HUES64 (cell line): ENCODE measurements at regions not wholly inside any gene's neighbourhood (a gene's known extent, or its start where the extent isn't known, plus 50 kb on each side); places are given as distances from the start of the nearest gene placed in this dataset.

ENCODE experiments used
- H3K27ac ChIP-seq: 2 replicates; pipeline ENCODE4 v1.7.0; 2013; ENCODE audit warnings: low read depth, low read length, inconsistent platforms
- H3K27me3 ChIP-seq: 2 replicates; pipeline ENCODE4 v1.6.1; 2013; ENCODE audit warnings: mild to moderate bottlenecking, low read length; ENCODE audit not compliant: insufficient read depth
- H3K36me3 ChIP-seq: 2 replicates; pipeline ENCODE4 v1.6.1; 2013; ENCODE audit warnings: mild to moderate bottlenecking, low read length; ENCODE audit not compliant: insufficient read depth
- H3K4me1 ChIP-seq: 2 replicates; pipeline ENCODE4 v1.6.1; 2013; ENCODE audit warnings: mild to moderate bottlenecking, low read length, moderate library complexity; ENCODE audit not compliant: insufficient read depth
- H3K4me3 ChIP-seq: 2 replicates; pipeline ENCODE4 v1.5.1; 2013; ENCODE audit warnings: mild to moderate bottlenecking, low read length, moderate library complexity
- H3K9ac ChIP-seq: 2 replicates; pipeline ENCODE4 v1.6.1; 2013; ENCODE audit warnings: mild to moderate bottlenecking, low read depth, low read length
- H3K9me3 ChIP-seq: 2 replicates; pipeline ENCODE4 v1.6.1; 2013; ENCODE audit warnings: low read depth, low read length; ENCODE audit not compliant: insufficient read depth
- WGBS: fragments of 150-250, 120-280 bp; methylation state at CpG from one replicate; pipeline ENCODE4 v1.1.7; 2013; ENCODE audit warnings: missing lambda C conversion rate; 5-methylcytosine and 5-hydroxymethylcytosine counted together

DNA sequence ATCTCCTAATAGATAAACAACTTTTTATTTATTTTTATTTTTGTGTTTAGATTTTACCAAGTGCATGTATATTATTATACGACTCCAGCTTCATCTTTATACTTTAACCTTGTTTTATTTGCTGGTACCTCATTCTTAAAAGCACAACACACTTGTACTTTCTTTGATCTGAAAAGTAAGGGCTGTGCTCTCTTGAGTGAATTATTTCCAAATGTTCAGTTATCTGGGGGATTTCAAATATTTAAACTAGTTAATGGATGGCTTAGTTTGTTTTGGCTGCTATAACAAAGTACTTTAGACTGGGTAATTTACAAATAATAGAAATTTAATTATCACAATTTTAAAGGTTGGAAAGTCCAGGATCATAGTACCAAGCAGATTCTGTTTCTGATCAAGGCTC lies 1148.2 kb upstream of the PCDH9 start:
- no peak overlapping the region for H3K9ac ChIP-seq
- H3K4me3 ChIP-seq: no peak overlapping the region
- no peak overlapping the region for H3K27ac ChIP-seq
- H3K4me1 ChIP-seq: no peaks in the 10 kb centered on the region
- WGBS: no CpG with 5 or more reads among the region's 1 CpG
- no peaks in the 10 kb centered on the region for H3K9me3 ChIP-seq
- no peaks in the 10 kb centered on the region for H3K36me3 ChIP-seq
- no peaks in the 10 kb centered on the region for H3K27me3 ChIP-seq

DNA sequence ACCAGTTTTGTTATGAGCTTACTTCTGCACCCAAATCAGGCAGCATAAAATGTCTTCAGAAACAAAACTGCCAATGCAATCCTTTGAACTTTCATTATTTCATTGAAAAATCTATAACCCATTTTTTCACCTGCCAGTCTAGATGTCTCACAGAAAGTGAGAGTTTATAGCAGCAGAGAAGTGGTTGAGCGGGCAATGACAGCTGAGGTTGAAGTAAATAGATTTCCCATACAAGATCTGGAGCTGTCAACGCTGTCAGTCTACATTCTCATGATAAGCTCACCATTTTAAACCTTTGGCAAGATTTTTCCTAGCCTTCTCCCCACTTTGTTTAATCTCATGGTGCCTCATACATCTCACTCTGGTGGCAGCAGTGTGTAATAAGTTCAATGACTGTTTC lies 1144.9 kb upstream of the PCDH9 start:
- no peaks in the 10 kb centered on the region for H3K36me3 ChIP-seq
- no peak overlapping the region for H3K9ac ChIP-seq
- WGBS: 76% methylated on average over 2 of the region's 2 CpGs
- no peaks in the 10 kb centered on the region for H3K27me3 ChIP-seq
- no peak overlapping the region for H3K4me3 ChIP-seq
- no peaks in the 10 kb centered on the region for H3K4me1 ChIP-seq
- H3K27ac ChIP-seq: no peak overlapping the region
- no peaks in the 10 kb centered on the region for H3K9me3 ChIP-seq

DNA sequence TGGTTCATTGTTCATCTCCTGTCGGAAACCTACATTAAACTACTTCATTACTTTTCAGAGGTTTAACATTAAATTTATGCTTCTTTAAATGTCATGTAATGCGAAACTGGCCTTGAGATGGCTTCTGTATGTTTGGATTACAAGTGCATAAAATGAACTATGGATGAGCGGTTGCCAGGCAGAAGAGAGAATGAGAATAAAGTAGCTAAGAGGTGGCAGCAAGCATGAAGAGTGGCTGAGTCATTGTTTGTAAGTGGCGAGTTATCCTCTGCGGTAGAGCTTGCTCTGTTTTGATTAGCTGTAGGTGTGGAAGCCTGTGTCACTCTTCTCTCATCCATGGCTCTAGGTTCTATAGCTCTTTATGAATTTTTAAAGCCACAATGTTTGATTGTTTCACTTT lies 1139.6 kb upstream of the PCDH9 start:
- Histone ChIP-seq H3K27ac (no peak overlapping the region), H3K4me1 (no peaks in the 10 kb centered on the region), H3K4me3 (no peak overlapping the region), H3K27me3 (no peaks in the 10 kb centered on the region), H3K36me3 (no peaks in the 10 kb centered on the region), H3K9me3 (no peaks in the 10 kb centered on the region), H3K9ac (no peak overlapping the region)
- 84% methylated on average over 4 of the region's 5 CpGs for WGBS

DNA sequence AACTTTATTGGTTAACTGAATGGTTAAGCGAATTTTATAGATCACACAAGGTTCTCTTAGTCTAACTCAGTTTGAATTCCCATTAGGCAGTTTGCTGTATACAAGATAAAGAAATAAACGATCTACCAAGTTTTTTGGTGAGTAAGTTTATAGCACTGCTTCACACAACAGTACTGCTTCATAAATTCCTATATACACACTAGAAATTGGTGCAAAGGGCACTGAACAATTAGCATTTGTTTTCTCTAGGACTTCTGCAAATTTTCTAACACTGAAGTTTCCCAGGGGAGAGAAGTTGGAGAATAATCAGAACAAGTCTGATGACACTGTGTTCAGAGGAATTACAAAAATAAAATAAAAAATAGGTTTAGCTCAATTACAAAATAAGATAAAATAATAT lies 1138.8 kb upstream of the PCDH9 start:
- H3K4me1 ChIP-seq: no peaks in the 10 kb centered on the region
- no peaks in the 10 kb centered on the region for H3K9me3 ChIP-seq
- no peaks in the 10 kb centered on the region for H3K36me3 ChIP-seq
- H3K27ac ChIP-seq: no peak overlapping the region
- H3K9ac ChIP-seq: no peak overlapping the region
- H3K27me3 ChIP-seq: no peaks in the 10 kb centered on the region
- H3K4me3 ChIP-seq: no peak overlapping the region
- 67% methylated on average over 1 of the region's 2 CpGs for WGBS

DNA sequence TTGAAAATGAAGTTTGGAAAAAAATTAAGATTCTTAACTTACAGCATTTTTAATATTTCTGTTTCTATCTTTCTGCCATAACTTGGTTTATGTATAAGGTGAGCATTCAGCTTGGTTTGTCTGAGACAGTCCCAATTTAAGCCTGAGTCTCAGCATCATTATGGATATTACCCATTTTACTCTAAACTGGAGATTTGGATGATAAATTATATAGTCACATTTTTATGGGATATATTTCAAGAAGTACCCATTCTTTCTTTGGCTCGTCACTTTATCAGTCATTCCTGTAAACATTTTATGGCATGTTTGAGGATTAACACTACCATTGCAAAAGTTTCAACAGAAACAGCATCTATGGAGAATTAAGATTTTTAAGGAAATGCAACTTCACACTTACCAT lies 1129.0 kb upstream of the PCDH9 start:
- no peaks in the 10 kb centered on the region for H3K27me3 ChIP-seq
- H3K9me3 ChIP-seq: no peaks in the 10 kb centered on the region
- H3K4me1 ChIP-seq: no peaks in the 10 kb centered on the region
- H3K36me3 ChIP-seq: no peaks in the 10 kb centered on the region
- no peak overlapping the region for H3K27ac ChIP-seq
- no peak overlapping the region for H3K9ac ChIP-seq
- no CpG with 5 or more reads among the region's 1 CpG for WGBS
- H3K4me3 ChIP-seq: no peak overlapping the region

DNA sequence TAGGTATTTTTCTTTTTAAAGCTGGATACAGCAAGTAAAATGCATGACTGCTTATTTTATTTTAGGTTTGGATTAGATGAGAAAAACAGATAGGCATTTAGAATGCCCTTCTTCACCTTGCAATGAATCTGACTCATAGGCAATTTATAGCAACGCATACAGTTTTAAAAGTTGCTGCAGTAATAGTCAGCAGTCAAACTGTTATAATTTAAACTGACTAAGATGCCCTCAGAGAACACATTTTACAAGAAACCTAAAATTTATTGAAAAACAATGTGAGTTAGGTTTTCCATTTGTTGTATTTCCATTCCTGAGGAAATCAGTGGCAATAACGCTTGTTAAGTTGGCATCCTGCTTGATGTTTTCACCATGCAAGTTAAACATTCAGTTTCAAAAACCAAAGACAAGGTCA lies 1128.2 kb upstream of the PCDH9 start:
- H3K4me3 ChIP-seq: no peak overlapping the region
- no peak overlapping the region for H3K27ac ChIP-seq
- H3K27me3 ChIP-seq: no peaks in the 10 kb centered on the region
- H3K9me3 ChIP-seq: no peaks in the 10 kb centered on the region
- no peaks in the 10 kb centered on the region for H3K4me1 ChIP-seq
- no peaks in the 10 kb centered on the region for H3K36me3 ChIP-seq
- 91% methylated on average over 2 of the region's 2 CpGs for WGBS
- H3K9ac ChIP-seq: no peak overlapping the region

DNA sequence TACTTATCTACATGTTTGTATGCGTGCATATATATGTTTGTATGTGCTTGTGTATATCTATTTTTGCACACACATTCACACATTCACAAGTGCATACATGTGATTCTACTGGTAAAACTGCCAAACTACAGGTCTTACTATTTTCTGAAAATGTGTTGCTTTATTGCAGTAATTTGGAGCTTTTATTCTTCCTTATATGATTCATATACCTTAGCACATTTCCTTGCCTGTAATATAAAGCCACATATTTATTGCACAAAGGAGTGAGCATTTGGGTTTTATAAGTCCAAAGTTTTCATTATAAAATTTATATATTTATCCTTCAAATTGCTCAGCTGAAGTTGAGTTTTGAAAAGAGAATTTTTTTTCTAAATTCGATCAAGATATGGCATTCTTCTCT lies 1120.4 kb upstream of the PCDH9 start:
- no peaks in the 10 kb centered on the region for H3K4me1 ChIP-seq
- no peak overlapping the region for H3K9ac ChIP-seq
- H3K27me3 ChIP-seq: no peaks in the 10 kb centered on the region
- no peaks in the 10 kb centered on the region for H3K36me3 ChIP-seq
- no peaks in the 10 kb centered on the region for H3K9me3 ChIP-seq
- no peak overlapping the region for H3K27ac ChIP-seq
- no CpG with 5 or more reads among the region's 2 CpGs for WGBS
- H3K4me3 ChIP-seq: no peak overlapping the region

DNA sequence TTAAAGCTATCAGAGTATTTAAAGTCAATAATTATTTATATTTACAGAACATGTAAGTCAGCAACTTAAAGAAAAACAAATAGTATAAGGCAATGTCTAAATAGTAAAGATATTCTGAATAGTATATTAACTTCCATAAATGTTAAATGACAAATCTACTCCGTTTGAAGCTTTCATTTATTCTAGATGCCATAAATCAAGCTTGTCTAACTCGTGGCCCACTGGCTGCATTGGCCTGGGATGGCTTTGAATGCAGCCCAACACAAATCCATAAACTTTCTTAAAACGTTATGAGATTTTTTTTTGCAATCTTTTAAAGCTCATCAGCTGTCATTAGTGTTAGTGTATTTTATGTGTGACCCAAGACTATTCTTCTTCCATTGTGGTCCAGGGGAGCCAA lies 1117.1 kb upstream of the PCDH9 start:
- 95% methylated on average over 3 of the region's 3 CpGs for WGBS
- H3K27me3 ChIP-seq: no peaks in the 10 kb centered on the region

DNA sequence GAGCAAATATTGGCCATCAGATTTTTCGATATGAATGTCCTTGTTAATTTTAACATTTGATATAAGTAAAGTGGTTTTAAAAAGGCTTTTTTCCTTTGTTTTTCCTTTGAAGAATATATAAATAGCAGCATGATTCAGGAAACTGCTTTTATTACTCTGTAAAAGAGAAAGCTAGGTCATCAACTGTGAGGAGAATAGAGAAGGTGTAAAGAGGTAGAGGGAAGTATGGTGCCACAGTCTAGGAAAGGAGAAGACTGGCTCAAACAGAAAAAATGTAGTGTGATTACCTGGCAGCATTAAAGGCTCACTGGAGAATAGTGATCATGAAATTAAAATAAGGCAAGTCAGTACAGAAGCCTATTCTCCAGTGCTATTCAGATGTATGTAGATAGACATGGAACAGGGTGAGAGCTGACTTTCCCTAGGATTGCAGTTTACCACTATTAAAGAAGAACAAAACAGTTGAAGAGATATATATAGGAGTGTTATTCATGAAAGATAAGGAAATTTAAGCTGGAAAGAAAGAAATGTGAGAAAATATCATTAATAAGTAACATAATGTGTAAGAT lies 1115.9 kb upstream of the PCDH9 start:
- no peaks in the 10 kb centered on the region for H3K27me3 ChIP-seq
- WGBS: 100% methylated on average over 1 of the region's 1 CpG
- H3K4me3 ChIP-seq: no peak overlapping the region
- H3K36me3 ChIP-seq: no peaks in the 10 kb centered on the region
- H3K27ac ChIP-seq: no peak overlapping the region
- H3K4me1 ChIP-seq: no peaks in the 10 kb centered on the region
- no peak overlapping the region for H3K9ac ChIP-seq
- H3K9me3 ChIP-seq: peaks cover 9% of the 10 kb centered on the region

More for the DNA sequence above, 1117.1 kb upstream of the PCDH9 start:
- H3K36me3 ChIP-seq: no peaks in the 10 kb centered on the region
- H3K9me3 ChIP-seq: peaks cover 9% of the 10 kb centered on the region
- no peak overlapping the region for H3K4me3 ChIP-seq
- H3K9ac ChIP-seq: no peak overlapping the region
- no peaks in the 10 kb centered on the region for H3K4me1 ChIP-seq
- no peak overlapping the region for H3K27ac ChIP-seq

DNA sequence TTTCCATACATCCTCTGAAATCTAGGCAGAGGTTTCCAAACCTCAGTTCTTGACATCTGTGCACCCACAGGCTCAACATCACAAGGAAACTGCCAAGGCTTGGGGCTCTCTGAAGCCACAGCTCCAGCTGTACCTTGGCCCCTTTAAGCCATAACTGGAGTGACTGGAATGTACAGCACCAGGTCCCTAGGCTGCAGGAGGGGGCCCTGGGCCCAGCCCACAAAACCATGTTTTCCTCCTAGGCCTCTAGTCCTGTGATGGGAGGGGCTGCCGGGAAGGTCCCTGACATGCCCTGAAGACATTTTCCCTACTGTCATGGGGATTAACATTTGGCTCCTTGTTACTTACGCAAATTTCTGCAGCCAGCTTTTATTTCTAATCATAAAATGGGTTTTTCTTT lies 1093.0 kb upstream of the PCDH9 start:
- no peak overlapping the region for H3K27ac ChIP-seq
- no peak overlapping the region for H3K4me3 ChIP-seq
- H3K9ac ChIP-seq: no peak overlapping the region
- no peaks in the 10 kb centered on the region for H3K36me3 ChIP-seq
- 100% methylated on average over 2 of the region's 2 CpGs for WGBS
- no peaks in the 10 kb centered on the region for H3K4me1 ChIP-seq
- peaks cover 7% of the 10 kb centered on the region; the same call in 1 of the 2 replicates for H3K9me3 ChIP-seq
- no peaks in the 10 kb centered on the region for H3K27me3 ChIP-seq

DNA sequence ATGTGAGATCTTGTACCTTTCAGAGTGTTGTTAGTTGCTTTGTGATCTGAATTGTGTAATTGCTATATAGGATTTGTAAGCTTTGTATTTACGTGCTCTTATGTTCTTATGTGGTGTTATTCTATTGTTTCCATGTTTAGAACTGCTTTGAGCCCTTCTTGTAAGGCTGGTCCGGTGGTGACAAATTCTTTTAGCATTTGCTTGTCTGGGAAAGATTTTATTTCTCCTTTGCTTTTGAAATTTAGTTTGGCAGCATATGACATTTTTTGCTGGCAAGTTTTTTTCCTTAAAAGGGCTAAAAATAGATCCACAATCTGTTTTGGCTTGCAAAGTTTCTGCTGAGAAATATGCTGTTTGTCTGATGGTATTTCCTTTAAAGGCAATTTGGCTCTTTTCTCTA lies 1089.2 kb upstream of the PCDH9 start:
- no peaks in the 10 kb centered on the region for H3K36me3 ChIP-seq
- no peak overlapping the region for H3K4me3 ChIP-seq
- H3K4me1 ChIP-seq: no peaks in the 10 kb centered on the region
- peaks cover 7% of the 10 kb centered on the region; the same call in 1 of the 2 replicates for H3K9me3 ChIP-seq
- H3K27ac ChIP-seq: no peak overlapping the region
- no peak overlapping the region for H3K9ac ChIP-seq
- H3K27me3 ChIP-seq: no peaks in the 10 kb centered on the region
- WGBS: 94% methylated on average over 2 of the region's 2 CpGs

DNA sequence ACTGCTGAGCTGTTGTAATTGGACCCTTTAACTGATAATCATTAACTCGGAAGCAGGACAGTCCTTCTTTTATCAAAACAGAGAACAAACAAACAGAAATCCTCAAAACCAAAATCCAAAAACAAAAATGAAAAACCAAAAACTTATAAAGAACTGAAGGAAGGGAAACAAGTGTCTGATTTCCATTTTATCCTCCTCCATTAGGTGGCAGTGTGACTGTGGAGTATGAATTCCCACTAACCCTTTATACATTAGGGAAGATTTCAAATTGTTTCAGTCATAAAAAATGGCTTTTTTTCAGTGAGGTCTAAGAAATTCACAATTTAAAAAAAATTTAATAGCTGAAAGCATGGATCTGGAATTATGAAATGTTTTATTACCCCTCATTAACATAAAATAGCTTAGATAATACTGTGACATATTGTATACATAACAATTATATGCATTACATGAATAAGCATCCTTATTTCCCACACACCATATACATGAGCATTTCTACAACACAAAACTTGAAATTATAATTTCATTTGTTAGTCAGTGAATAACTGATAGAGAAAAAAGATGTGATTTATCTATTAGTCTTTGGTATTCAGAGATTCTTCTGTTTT lies 1074.3 kb upstream of the PCDH9 start:
- no peaks in the 10 kb centered on the region for H3K9me3 ChIP-seq
- H3K27me3 ChIP-seq: no peaks in the 10 kb centered on the region
- H3K27ac ChIP-seq: no peak overlapping the region
- no peak overlapping the region for H3K4me3 ChIP-seq
- 63% methylated on average over 1 of the region's 1 CpG for WGBS
- H3K4me1 ChIP-seq: no peaks in the 10 kb centered on the region
- no peak overlapping the region for H3K9ac ChIP-seq
- no peaks in the 10 kb centered on the region for H3K36me3 ChIP-seq
